HG03139 (cell line): ENCODE measurements at regions not wholly inside any gene's neighbourhood (a gene's known extent, or its start where the extent isn't known, plus 50 kb on each side); places are given as distances from the start of the nearest gene placed in this dataset.

Experiments used
- ATAC-seq: cut with Tn5 transposase; IDR thresholded peaks from one replicate; pipeline ENCODE4 v1.9.1; 2021; ENCODE audit not compliant: unreplicated experiment

- ATAC-seq: no peak
Measured at GRCh38 chr1:82185084-82185483, 384.4 kb downstream of the ADGRL2 start.

- ATAC-seq: no peak
Measured at GRCh38 chr1:82181846-82182245, 381.1 kb downstream of the ADGRL2 start.

GRCh38 chr1:82179131-82179530 is 378.4 kb downstream of the ADGRL2 start:
- no peak for ATAC-seq

GRCh38 chr1:82177192-82177591 is 376.5 kb downstream of the ADGRL2 start:
- no peak for ATAC-seq

GRCh38 chr1:82171955-82172354 is 371.2 kb downstream of the ADGRL2 start:
- no peak for ATAC-seq

GRCh38 chr1:82168482-82168881 is 367.7 kb downstream of the ADGRL2 start:
- no peak for ATAC-seq

GRCh38 chr1:82165304-82165703 is 364.6 kb downstream of the ADGRL2 start:
- no peak for ATAC-seq

- ATAC-seq: no peak
Measured at GRCh38 chr1:82162486-82163420, 362.0 kb downstream of the ADGRL2 start.

GRCh38 chr1:82161700-82162141 is 361.0 kb downstream of the ADGRL2 start:
- ATAC-seq: no peak

- ATAC-seq: no peak
Measured at GRCh38 chr1:82160903-82161302, 360.2 kb downstream of the ADGRL2 start.

GRCh38 chr1:82160036-82160435 is 359.3 kb downstream of the ADGRL2 start:
- no peak for ATAC-seq

- no peak for ATAC-seq
Measured at GRCh38 chr1:82158981-82159380, 358.2 kb downstream of the ADGRL2 start.

GRCh38 chr1:82154219-82154970 is 353.7 kb downstream of the ADGRL2 start:
- no peak for ATAC-seq

GRCh38 chr1:82153752-82154151 is 353.0 kb downstream of the ADGRL2 start:
- no peak for ATAC-seq

- ATAC-seq: no peak
Measured at GRCh38 chr1:82153272-82153629, 352.5 kb downstream of the ADGRL2 start.

- no peak for ATAC-seq
Measured at GRCh38 chr1:82152356-82153271, 351.9 kb downstream of the ADGRL2 start.

- no peak for ATAC-seq
Measured at GRCh38 chr1:82145656-82146055, 344.9 kb downstream of the ADGRL2 start.

- ATAC-seq: no peak
Measured at GRCh38 chr1:82143108-82143833, 342.5 kb downstream of the ADGRL2 start.

- ATAC-seq: no peak
Measured at GRCh38 chr1:82141390-82141789, 340.7 kb downstream of the ADGRL2 start.

- ATAC-seq: no peak
Measured at GRCh38 chr1:82139751-82140468, 339.2 kb downstream of the ADGRL2 start.
